ENCODE measurements at regions not wholly inside any gene's neighbourhood (a gene's known extent, or its start where the extent isn't known, plus 50 kb on each side); places are given as distances from the start of the nearest gene placed in this dataset.

DNA sequence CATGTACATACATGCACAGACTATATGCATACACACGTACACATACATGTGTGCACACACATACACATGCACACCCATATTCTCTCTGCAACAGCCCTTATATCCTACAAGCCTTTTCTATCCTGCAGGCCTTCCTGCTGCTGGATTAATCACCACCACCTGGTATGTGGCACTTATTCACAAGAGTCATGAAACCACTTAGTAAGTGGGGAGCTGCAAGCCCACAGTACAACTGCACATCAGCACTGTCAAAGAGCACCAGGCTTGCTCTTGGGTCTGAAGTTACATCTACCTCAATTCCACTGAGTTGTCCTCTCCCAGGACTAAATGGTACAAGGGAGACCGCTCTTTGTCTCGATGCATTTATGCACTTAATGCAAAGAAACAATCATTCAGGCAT lies 233.2 kb downstream of the KLF13 start:
- TF ChIP-seq, protein P1, sequence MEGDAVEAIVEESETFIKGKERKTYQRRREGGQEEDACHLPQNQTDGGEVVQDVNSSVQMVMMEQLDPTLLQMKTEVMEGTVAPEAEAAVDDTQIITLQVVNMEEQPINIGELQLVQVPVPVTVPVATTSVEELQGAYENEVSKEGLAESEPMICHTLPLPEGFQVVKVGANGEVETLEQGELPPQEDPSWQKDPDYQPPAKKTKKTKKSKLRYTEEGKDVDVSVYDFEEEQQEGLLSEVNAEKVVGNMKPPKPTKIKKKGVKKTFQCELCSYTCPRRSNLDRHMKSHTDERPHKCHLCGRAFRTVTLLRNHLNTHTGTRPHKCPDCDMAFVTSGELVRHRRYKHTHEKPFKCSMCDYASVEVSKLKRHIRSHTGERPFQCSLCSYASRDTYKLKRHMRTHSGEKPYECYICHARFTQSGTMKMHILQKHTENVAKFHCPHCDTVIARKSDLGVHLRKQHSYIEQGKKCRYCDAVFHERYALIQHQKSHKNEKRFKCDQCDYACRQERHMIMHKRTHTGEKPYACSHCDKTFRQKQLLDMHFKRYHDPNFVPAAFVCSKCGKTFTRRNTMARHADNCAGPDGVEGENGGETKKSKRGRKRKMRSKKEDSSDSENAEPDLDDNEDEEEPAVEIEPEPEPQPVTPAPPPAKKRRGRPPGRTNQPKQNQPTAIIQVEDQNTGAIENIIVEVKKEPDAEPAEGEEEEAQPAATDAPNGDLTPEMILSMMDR (CRISPR knock-in tag; IDR thresholded peaks at IDR 0.05), result no peak
- no peak for TF ChIP-seq STAG1 (CRISPR knock-in tag; IDR thresholded peaks at IDR 0.05)
- no peak for TF ChIP-seq FOXC1 (CRISPR knock-in tag; IDR thresholded peaks at IDR 0.05; ENCODE audit: borderline replicate concordance)
- no peak for TF ChIP-seq THYN1 (CRISPR knock-in tag; IDR thresholded peaks at IDR 0.05; ENCODE audit: borderline replicate concordance, low read depth)

Data from HepG2 (cell line).